PC-9 (cell line): ENCODE measurements at regions not wholly inside any gene's neighbourhood (a gene's known extent, or its start where the extent isn't known, plus 50 kb on each side); places are given as distances from the start of the nearest gene placed in this dataset.

Experiments used
- BruUV-seq: library from RNA; stranded (reverse); fragments of 400-500 nt; replicated peaks from 2 replicates; lab custom pipeline; 2021; lab: Mats Ljungman, UMichigan
- CTCF ChIA-PET: fragments of 300-600 bp; sonication (Branson Sonifier 250); formaldehyde crosslinking; loops from one replicate; lab custom pipeline; 2022; ENCODE audit warnings: antibody characterized with exemption; lab: Charles Lee
- POLR2A ChIA-PET: fragments of 300-600 bp; sonication (Branson Sonifier 250); formaldehyde crosslinking; loops from one replicate; lab custom pipeline; 2022; ENCODE audit warnings: antibody characterized with exemption; ENCODE audit not compliant: unreplicated experiment; lab: Charles Lee
- DNase-seq, 2 experiments: peaks; one replicate each; pipeline versions ENCODE4 v3.0.0 to v3.0.0-alpha.2; 2015 to 2022; ENCODE audit warnings: mixed read lengths in 1 of 2
- H2AFZ ChIP-seq: fragments of 200-600 bp; sonication (generic); 2 replicates; pipeline ENCODE4 v1.8.1; 2017; ENCODE audit warnings: antibody characterized with exemption
- H3F3A ChIP-seq: fragments of 200-600 bp; sonication (generic); 2 replicates; pipeline ENCODE4 v1.8.1; 2017; ENCODE audit warnings: antibody characterized with exemption, mild to moderate bottlenecking, low read depth; ENCODE audit not compliant: insufficient read depth
- H3K27ac ChIP-seq: fragments of 200-600 bp; sonication (generic); 2 replicates; pipeline ENCODE4 v1.6.1; 2016; ENCODE audit warnings: mixed run types
- H3K27me3 ChIP-seq: fragments of 200-600 bp; sonication (generic); 2 replicates; pipeline ENCODE4 v1.6.1; 2016; ENCODE audit warnings: low read depth, mixed run types; ENCODE audit not compliant: insufficient read depth
- H3K36me3 ChIP-seq: fragments of 200-600 bp; sonication (generic); 2 replicates; pipeline ENCODE4 v1.6.1; 2016; ENCODE audit warnings: low read depth, mixed run types
- H3K4me1 ChIP-seq: fragments of 200-600 bp; sonication (generic); replicated peaks from 2 replicates; pipeline ENCODE4 v1.6.1; 2016; ENCODE audit warnings: mixed run types; ENCODE audit not compliant: insufficient read depth
- H3K4me2 ChIP-seq: fragments of 200-600 bp; sonication (generic); 2 replicates; pipeline ENCODE4 v1.6.1; 2017; ENCODE audit warnings: mixed run types
- H3K4me3 ChIP-seq: fragments of 200-600 bp; sonication (generic); 2 replicates; pipeline ENCODE4 v1.6.1; 2016; ENCODE audit warnings: mixed run types
- H3K79me2 ChIP-seq: fragments of 200-600 bp; sonication (generic); 2 replicates; pipeline ENCODE4 v1.6.1; 2017; ENCODE audit warnings: low read depth, mixed run types
- H3K9me2 ChIP-seq: fragments of 200-600 bp; sonication (generic); 2 replicates; pipeline ENCODE4 v1.8.1; 2017; ENCODE audit warnings: mild to moderate bottlenecking; ENCODE audit not compliant: insufficient read depth
- H3K9me3 ChIP-seq: fragments of 200-600 bp; sonication (generic); 2 replicates; pipeline ENCODE4 v1.8.1; 2016; ENCODE audit warnings: low read depth; ENCODE audit not compliant: insufficient read depth
- H4K20me1 ChIP-seq: fragments of 200-600 bp; sonication (generic); 2 replicates; pipeline ENCODE4 v1.8.1; 2017; ENCODE audit not compliant: insufficient read depth
- EZH2 ChIP-seq: fragments of 200-600 bp; sonication (generic); IDR thresholded peaks from 2 replicates; pipeline ENCODE4 v1.8.0; 2017; ENCODE audit warnings: antibody characterized with exemption, low read depth
- intact Hi-C: fragments of 100-400 bp; cut with micrococcal nuclease; formaldehyde crosslinking; loops from one replicate; pipeline ENCODE4 v1.10.0; 2022; ENCODE audit not compliant: unreplicated experiment
- TF ChIP-seq, protein P1 (sequence below): fragments of 200-600 bp; sonication (generic); conservative IDR thresholded peaks from 2 replicates; pipeline ENCODE4 v1.6.1; 2017; ENCODE audit warnings: mixed run types, antibody characterized with exemption, mild to moderate bottlenecking, moderate library complexity

- Histone ChIP-seq H3K4me2 (no peak overlapping the region), H3K4me3 (no peak overlapping the region), H2AFZ (no peak overlapping the region), H3K9me3 (no peaks in the 10 kb centered on the region), H3K36me3 (no peaks in the 10 kb centered on the region), H3K27ac (no peak overlapping the region), H4K20me1 (no peaks in the 10 kb centered on the region), H3K79me2 (no peaks in the 10 kb centered on the region), H3K4me1 (no peaks in the 10 kb centered on the region), H3F3A (no peaks in the 10 kb centered on the region), H3K9me2 (no peaks in the 10 kb centered on the region), H3K27me3 (no peaks in the 10 kb centered on the region)
- CTCF ChIA-PET: no interaction called here
- TF ChIP-seq, protein P1, sequence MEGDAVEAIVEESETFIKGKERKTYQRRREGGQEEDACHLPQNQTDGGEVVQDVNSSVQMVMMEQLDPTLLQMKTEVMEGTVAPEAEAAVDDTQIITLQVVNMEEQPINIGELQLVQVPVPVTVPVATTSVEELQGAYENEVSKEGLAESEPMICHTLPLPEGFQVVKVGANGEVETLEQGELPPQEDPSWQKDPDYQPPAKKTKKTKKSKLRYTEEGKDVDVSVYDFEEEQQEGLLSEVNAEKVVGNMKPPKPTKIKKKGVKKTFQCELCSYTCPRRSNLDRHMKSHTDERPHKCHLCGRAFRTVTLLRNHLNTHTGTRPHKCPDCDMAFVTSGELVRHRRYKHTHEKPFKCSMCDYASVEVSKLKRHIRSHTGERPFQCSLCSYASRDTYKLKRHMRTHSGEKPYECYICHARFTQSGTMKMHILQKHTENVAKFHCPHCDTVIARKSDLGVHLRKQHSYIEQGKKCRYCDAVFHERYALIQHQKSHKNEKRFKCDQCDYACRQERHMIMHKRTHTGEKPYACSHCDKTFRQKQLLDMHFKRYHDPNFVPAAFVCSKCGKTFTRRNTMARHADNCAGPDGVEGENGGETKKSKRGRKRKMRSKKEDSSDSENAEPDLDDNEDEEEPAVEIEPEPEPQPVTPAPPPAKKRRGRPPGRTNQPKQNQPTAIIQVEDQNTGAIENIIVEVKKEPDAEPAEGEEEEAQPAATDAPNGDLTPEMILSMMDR: no peak
- no peak for TF ChIP-seq EZH2
- intact Hi-C loops: no loop called here
- POLR2A ChIA-PET: no interaction called here
- BruUV-seq: no TSS peak
- no peak for DNase-seq
Measured at GRCh38 chrX:78603908-78604307, 55.2 kb downstream of the RTL3 start.

DNA sequence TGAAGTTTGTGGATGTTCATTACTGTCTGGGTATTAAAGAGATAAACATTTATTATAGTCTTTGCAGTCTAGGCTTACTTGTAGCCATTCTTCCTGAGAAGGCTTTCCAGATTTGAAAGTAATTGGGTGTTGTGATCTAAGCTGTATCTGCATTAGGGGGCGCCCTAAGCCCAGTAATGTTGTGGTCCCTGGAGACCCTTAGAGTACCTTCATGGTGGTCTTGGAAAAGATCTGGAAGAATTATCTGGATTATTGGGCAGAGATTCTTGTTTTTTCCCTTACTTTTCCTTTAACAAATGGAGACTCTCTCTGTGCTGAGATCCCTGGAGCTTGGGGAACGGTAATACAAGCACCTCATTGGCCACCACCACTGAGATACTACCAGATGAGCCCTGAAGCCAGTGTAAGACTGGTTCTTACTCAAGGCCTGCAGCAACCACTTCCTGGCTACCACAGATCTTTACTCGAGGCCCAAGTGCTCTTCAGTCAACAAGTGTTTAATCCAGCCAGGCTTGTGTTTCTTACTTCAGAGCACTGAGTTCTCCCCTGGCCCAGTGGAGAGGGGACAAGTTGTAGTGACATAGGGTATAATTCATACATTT, 63.1 kb downstream of the RTL3 start:
- H3K9me3 ChIP-seq: no peaks in the 10 kb centered on the region
- ChIA-PET CTCF (no interaction called here), POLR2A (no interaction called here)
- no peak overlapping the region for H3K4me3 ChIP-seq
- intact Hi-C loops: no loop called here
- H3K9me2 ChIP-seq: no peaks in the 10 kb centered on the region
- no peaks in the 10 kb centered on the region for H3K79me2 ChIP-seq
- H3K27ac ChIP-seq: no peak overlapping the region
- H3K27me3 ChIP-seq: no peaks in the 10 kb centered on the region
- H3K4me2 ChIP-seq: no peak overlapping the region
- BruUV-seq: no TSS peak
- DNase-seq: no peak
- no peak overlapping the region for H2AFZ ChIP-seq
- H3K36me3 ChIP-seq: no peaks in the 10 kb centered on the region
- no peaks in the 10 kb centered on the region for H3K4me1 ChIP-seq
- TF ChIP-seq, protein P1: no peak
- TF ChIP-seq EZH2: no peak
- H4K20me1 ChIP-seq: no peaks in the 10 kb centered on the region
- H3F3A ChIP-seq: no peaks in the 10 kb centered on the region

GRCh38 chrX:78593701-78594100, 65.4 kb downstream of the RTL3 start:
- ChIA-PET POLR2A (no interaction called here), CTCF (no interaction called here)
- H3K79me2 ChIP-seq: no peaks in the 10 kb centered on the region
- intact Hi-C loops: no loop called here
- no peak overlapping the region for H2AFZ ChIP-seq
- no peak overlapping the region for H3K4me2 ChIP-seq
- no peak for TF ChIP-seq EZH2
- TF ChIP-seq, protein P1: no peak
- H3K9me2 ChIP-seq: no peaks in the 10 kb centered on the region
- H4K20me1 ChIP-seq: no peaks in the 10 kb centered on the region
- H3K9me3 ChIP-seq: no peaks in the 10 kb centered on the region
- H3K27ac ChIP-seq: no peak overlapping the region
- no peaks in the 10 kb centered on the region for H3K27me3 ChIP-seq
- H3K4me3 ChIP-seq: no peak overlapping the region
- no peaks in the 10 kb centered on the region for H3K36me3 ChIP-seq
- DNase-seq: no peak
- H3K4me1 ChIP-seq: no peaks in the 10 kb centered on the region
- no peaks in the 10 kb centered on the region for H3F3A ChIP-seq
- BruUV-seq: no TSS peak
